PC-9 (cell line): ENCODE measurements at regions not wholly inside any gene's neighbourhood (a gene's known extent, or its start where the extent isn't known, plus 50 kb on each side); places are given as distances from the start of the nearest gene placed in this dataset.

ENCODE experiments used
- EZH2 ChIP-seq: fragments of 200-600 bp; sonication (generic); IDR thresholded peaks from 2 replicates; pipeline ENCODE4 v1.8.0; 2017; ENCODE audit warnings: antibody characterized with exemption, low read depth
- TF ChIP-seq, protein P1 (sequence below): fragments of 200-600 bp; sonication (generic); conservative IDR thresholded peaks from 2 replicates; pipeline ENCODE4 v1.6.1; 2017; ENCODE audit warnings: mixed run types, antibody characterized with exemption, mild to moderate bottlenecking, moderate library complexity

DNA sequence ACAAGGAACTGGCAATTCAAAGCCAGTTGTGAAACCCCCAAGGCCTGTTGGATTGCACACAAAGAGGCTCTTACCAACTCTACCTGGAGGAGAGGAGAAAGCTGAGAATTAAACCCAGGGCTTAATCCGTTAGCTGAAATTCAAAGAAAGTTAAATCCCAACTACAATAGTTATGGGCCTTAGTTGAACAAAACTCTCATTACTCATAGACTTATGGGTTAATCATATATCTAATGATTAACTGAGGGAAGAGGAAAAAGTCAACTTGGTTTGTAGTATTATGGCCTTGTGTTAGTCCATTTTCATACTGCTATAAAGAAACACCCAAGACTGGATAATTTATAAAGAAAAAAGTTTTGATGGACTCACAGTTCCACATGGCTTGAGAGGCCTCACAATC, 838.2 kb upstream of the ADGRL2 start:
- TF ChIP-seq, protein P1, sequence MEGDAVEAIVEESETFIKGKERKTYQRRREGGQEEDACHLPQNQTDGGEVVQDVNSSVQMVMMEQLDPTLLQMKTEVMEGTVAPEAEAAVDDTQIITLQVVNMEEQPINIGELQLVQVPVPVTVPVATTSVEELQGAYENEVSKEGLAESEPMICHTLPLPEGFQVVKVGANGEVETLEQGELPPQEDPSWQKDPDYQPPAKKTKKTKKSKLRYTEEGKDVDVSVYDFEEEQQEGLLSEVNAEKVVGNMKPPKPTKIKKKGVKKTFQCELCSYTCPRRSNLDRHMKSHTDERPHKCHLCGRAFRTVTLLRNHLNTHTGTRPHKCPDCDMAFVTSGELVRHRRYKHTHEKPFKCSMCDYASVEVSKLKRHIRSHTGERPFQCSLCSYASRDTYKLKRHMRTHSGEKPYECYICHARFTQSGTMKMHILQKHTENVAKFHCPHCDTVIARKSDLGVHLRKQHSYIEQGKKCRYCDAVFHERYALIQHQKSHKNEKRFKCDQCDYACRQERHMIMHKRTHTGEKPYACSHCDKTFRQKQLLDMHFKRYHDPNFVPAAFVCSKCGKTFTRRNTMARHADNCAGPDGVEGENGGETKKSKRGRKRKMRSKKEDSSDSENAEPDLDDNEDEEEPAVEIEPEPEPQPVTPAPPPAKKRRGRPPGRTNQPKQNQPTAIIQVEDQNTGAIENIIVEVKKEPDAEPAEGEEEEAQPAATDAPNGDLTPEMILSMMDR = no peak
- TF ChIP-seq EZH2 = no peak
